A673 (cell line): ENCODE measurements at regions not wholly inside any gene's neighbourhood (a gene's known extent, or its start where the extent isn't known, plus 50 kb on each side); places are given as distances from the start of the nearest gene placed in this dataset.

ENCODE experiments used
- EZH2 ChIP-seq: fragments of 200-600 bp; sonication (generic); IDR thresholded peaks from 2 replicates; pipeline ENCODE4 v1.6.1; 2017; ENCODE audit warnings: borderline replicate concordance, low read depth, mild to moderate bottlenecking, mixed read lengths, antibody characterized with exemption, low read length; ENCODE audit not compliant: poor library complexity, severe bottlenecking
- TF ChIP-seq, protein P1 (sequence below): fragments of 300-800, 200-600 bp; sonication (generic); conservative IDR thresholded peaks from 2 replicates; pipeline ENCODE4 v1.5.1; 2017; ENCODE audit warnings: low read depth, mild to moderate bottlenecking, antibody characterized with exemption, low read length, moderate library complexity, mixed read lengths

GRCh38 chr13:31043957-31044356, 111.5 kb downstream of the TEX26 start:
- TF ChIP-seq, protein P1, sequence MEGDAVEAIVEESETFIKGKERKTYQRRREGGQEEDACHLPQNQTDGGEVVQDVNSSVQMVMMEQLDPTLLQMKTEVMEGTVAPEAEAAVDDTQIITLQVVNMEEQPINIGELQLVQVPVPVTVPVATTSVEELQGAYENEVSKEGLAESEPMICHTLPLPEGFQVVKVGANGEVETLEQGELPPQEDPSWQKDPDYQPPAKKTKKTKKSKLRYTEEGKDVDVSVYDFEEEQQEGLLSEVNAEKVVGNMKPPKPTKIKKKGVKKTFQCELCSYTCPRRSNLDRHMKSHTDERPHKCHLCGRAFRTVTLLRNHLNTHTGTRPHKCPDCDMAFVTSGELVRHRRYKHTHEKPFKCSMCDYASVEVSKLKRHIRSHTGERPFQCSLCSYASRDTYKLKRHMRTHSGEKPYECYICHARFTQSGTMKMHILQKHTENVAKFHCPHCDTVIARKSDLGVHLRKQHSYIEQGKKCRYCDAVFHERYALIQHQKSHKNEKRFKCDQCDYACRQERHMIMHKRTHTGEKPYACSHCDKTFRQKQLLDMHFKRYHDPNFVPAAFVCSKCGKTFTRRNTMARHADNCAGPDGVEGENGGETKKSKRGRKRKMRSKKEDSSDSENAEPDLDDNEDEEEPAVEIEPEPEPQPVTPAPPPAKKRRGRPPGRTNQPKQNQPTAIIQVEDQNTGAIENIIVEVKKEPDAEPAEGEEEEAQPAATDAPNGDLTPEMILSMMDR: no peak
- TF ChIP-seq EZH2: no peak
